PC-3 (cell line): ENCODE measurements at regions not wholly inside any gene's neighbourhood (a gene's known extent, or its start where the extent isn't known, plus 50 kb on each side); places are given as distances from the start of the nearest gene placed in this dataset.

ENCODE experiments used
- EZH2phosphoT487 ChIP-seq: fragments of 300-600 bp; sonication (generic); IDR thresholded peaks from 2 replicates; pipeline ENCODE4 v1.6.1; 2018; ENCODE audit warnings: mild to moderate bottlenecking, antibody characterized with exemption, low read length, borderline replicate concordance
- TF ChIP-seq, protein P1 (sequence below): fragments of 300-600 bp; sonication (generic); conservative IDR thresholded peaks from 2 replicates; pipeline ENCODE4 v1.5.1; 2017; ENCODE audit warnings: antibody characterized with exemption, low read depth, mild to moderate bottlenecking, low read length

DNA sequence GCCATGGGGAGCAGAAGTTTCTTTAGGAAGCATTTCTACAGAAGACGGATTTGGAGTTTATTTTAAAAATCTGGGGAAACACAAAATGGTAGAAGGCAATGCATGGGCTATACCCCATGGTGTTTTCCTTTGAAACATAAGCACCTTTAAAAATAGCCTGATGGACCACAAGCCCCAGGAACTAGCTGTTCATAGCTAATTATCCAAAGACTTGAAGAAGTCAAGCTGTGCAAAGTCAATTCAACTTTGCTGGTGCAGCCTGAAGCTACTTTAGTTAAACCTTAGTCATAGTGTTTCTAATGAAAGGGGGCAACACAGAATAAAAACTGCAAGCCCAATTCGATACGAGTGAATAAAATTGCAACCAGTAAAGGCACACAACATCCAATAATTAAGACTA is 732.5 kb downstream of the GALC start:
- TF ChIP-seq, protein P1, sequence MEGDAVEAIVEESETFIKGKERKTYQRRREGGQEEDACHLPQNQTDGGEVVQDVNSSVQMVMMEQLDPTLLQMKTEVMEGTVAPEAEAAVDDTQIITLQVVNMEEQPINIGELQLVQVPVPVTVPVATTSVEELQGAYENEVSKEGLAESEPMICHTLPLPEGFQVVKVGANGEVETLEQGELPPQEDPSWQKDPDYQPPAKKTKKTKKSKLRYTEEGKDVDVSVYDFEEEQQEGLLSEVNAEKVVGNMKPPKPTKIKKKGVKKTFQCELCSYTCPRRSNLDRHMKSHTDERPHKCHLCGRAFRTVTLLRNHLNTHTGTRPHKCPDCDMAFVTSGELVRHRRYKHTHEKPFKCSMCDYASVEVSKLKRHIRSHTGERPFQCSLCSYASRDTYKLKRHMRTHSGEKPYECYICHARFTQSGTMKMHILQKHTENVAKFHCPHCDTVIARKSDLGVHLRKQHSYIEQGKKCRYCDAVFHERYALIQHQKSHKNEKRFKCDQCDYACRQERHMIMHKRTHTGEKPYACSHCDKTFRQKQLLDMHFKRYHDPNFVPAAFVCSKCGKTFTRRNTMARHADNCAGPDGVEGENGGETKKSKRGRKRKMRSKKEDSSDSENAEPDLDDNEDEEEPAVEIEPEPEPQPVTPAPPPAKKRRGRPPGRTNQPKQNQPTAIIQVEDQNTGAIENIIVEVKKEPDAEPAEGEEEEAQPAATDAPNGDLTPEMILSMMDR = no peak
- TF ChIP-seq EZH2phosphoT487 = no peak
